ENCODE measurements at regions not wholly inside any gene's neighbourhood (a gene's known extent, or its start where the extent isn't known, plus 50 kb on each side); places are given as distances from the start of the nearest gene placed in this dataset.

DNA sequence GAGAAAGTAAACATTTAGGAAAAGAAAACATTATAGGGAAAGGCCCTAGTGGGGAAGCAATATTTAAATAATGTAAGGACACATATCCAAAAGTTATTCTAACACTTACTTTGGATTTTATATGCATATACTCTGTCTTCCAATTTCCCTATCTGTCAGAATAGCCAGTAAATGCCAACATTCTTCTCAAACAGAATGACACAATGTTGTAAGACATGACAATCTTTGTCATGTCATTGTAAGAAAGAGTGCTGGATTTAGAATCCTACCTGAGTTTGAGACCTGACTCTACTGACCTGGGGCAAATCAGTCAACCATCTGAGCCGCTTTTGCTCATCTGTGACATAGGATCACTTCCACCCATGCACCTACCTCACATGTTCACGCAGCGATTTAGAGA lies 198.3 kb downstream of the PHLDA1 start:
- no peak for DNase-seq

DNA sequence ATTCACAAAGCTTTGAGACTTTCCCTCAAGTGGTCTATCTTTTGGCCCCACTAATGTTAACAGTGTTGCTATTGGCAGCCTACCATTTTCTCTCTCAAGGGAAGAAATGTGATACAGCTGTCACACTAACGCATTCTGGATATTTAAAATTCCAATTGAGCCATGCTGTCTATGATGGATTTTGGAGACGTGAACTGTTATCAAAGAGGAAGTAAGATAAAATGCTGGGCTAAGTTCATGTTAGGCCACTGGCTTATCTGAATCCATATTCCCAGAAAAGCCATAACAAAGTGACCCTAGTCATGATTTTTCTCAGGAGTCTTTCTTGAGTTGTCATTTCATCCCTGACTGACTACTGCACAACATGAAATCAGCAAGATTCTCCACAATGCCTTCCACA lies 200.2 kb downstream of the PHLDA1 start:
- peak; percentile 86 for DNase-seq

DNA sequence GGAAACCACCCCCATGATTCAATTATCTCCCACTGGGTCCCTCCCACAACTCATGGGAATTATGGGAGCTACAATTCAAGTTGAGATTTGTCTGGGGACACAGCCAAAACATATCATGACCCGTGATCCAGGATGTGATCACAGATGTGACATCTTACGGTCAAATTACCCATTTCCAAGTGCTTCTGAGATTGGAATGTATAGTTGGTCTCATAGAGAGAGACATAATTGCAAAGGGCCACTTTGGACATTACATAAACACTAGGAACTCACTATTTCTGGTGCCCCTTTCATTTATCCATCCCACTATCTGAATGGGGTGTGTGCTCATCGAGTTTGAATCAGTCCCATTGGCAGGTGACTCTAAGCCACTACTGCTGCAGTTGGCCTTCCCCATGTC lies 204.5 kb downstream of the PHLDA1 start:
- DNase-seq, result no peak

DNA sequence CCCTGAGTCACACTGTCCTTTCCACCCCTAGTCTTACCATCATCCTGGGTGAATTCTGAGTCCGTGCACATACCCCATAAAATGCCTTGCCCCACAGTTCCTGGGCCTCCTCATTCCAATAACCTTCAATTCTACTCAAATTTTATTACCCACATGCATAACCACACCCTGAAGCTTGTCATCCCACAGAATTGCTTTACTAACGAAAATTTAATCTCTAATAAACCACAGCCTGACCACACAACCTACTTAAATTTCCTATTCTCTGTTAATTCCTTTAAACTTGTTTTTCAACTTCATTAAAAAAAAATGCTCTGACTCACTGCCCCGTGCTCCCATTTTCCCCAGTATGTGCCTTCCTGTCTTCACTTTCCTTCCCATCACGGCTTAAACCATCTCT lies 205.9 kb downstream of the PHLDA1 start:
- peak; percentile 74 for DNase-seq

DNA sequence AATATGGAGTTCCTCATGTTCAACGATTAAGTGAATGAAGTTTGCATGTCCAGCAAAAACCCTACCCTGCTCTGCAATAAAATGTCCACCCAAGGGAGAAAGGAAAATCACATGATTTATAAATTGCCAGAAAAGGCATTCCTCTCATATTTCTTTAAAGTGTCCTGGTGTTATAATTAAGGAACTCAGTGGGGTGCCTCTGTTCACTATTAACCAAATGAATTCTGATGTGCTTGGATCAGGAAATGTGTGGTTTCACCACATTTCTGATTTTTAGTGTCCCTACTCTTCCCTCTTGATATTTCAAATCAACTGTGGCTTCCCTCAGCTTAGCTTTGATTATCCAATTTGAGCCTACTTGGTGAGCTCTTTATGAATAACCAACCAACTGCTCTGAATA lies 208.1 kb downstream of the PHLDA1 start:
- DNase-seq, result no peak

DNA sequence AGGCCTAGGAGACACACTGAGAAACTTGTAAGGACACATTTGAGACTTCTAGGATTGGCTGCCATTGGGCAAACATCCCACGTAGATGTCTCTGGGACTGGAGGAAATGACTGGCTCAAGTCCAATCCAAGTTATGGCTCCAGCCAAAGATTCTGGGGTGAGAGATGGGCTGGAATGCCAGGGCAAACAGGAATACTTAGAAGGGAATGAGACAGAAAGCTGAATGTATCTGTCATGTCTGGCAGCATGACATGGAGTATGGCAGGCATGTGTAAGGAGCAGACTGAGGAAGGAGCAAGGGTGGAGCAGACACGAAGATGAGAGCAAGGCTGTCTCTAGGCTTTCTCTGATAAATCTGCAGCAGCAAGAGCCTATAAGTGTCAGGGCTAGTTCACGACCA lies 209.2 kb downstream of the PHLDA1 start:
- DNase-seq, result no peak

DNA sequence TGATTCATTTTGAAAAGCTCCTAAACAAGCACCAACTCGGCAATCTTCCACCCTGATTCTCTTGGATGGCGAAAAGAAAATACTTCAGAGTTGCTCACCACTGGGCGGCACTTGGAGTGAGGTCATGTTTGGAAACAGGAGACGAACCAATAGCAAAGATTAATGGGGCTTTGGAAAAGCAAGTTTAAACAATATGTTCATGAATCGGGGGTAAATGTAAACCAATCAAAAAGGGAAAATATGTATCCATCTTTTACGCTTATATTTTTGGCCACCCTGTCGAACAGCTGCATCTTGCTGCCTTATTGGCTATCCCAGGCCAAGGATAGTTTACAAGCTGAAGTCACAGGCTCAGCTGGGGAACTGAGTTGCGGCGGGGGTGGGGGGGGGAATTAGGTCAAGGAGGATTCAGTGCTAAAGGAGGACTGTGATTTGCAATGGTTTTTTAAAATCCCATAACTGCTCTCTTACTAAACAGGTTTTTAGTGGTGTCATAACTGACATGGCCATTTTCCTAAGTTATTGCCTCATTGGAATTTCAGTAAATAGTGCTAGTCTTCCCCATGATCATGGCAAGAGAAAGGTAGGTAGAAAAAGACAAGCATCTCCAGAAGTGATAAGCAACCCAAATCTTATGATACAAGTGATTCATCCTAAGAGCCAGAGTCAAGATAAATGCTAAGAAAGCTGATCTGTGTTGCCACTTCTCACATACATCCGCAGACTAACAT lies 210.6 kb downstream of the PHLDA1 start:
- no peak for DNase-seq

DNA sequence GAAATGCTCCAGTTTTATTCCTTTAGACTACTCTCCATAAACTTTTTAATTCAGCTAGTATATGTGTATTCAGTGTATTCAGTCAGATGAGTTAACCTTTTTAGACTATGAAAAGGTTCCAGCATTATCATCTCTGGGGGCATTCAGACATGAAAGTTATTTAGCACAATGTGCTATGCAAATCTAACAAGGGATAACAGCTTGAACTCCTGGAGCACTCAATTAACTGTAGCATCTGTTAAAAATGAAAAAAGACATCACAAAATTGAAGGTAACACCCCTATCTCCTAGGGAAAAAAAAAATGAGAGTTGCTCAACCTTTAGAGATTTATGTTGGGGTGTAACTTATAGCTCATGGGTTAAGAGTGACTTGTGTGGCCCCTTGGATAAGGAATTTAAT lies 211.5 kb downstream of the PHLDA1 start:
- no peak for DNase-seq

DNA sequence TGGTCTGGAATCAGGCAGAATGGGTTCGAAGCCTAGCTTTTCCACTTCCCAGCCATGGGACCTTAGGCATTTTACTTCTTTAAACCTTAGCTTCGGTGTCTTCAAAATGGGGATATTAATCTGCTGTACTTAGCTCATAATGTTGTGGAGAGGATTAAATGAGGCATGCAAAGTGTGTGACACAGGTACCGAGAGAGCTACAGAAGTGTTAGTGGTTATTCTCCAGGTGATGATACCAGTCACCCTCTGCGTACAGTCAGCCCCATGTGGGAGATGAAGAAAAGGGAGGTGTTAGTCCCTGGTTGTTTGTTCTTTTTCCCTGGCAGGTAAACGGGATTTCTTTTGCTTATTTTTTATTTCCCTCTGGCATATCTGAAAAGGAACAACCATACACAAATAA lies 212.1 kb downstream of the PHLDA1 start:
- DNase-seq, result no peak

DNA sequence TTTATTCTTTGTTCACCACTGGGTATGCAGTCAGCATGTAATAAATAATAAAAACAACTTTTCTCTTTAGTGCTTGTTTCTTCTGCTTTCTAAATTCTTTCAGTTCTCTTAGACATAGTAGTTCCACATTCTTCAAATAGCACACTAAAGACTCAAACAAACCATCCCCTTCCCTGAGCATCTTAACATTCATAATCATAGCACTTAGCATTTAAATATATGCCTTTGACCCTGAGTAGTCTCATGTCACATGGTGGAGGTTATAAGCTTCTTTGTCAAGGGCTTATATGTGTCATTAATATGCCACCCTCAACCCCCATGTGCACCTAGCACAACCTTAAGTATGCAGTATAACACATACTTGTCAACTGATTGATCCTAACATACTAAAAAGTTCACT lies 212.7 kb downstream of the PHLDA1 start:
- DNase-seq, result no peak

DNA sequence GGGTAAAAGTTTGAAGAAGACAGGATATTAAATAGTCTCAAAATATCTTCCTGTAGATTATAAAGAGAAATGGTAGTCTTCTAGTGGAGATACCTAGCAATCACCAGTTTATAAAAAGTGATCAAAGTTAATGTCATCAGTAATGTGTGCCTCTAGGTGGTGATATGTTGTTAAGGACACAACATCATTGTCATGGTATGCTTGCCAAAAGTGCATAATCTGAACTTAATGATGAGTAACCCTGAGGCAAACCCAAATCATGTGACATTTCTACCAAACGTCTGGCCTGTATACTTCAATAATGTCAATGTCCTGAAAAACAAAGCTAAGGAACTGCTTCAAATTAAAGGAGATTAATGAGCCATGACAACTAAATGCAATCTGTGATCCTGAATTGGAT lies 214.7 kb downstream of the PHLDA1 start:
- peak; percentile 20 for DNase-seq

DNA sequence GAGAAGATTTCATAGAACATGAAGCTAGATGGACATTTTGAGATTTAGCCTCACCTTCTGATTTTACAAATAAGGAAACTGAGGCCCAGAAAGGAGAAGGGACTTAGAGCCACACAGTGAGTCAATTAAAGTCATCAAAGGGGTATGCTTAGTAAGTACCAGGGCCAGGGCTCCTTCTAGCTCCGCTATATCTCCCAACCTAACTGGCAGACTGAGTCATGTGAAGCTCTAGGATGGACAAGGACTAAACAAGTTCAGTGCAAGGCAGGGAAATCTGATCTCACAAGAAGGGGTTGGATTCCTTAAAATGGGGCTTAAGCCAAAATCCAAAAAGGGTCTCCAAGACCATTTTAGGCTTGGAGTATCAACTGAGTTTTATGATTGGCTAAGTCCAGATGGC lies 215.8 kb downstream of the PHLDA1 start:
- no peak for DNase-seq

DNA sequence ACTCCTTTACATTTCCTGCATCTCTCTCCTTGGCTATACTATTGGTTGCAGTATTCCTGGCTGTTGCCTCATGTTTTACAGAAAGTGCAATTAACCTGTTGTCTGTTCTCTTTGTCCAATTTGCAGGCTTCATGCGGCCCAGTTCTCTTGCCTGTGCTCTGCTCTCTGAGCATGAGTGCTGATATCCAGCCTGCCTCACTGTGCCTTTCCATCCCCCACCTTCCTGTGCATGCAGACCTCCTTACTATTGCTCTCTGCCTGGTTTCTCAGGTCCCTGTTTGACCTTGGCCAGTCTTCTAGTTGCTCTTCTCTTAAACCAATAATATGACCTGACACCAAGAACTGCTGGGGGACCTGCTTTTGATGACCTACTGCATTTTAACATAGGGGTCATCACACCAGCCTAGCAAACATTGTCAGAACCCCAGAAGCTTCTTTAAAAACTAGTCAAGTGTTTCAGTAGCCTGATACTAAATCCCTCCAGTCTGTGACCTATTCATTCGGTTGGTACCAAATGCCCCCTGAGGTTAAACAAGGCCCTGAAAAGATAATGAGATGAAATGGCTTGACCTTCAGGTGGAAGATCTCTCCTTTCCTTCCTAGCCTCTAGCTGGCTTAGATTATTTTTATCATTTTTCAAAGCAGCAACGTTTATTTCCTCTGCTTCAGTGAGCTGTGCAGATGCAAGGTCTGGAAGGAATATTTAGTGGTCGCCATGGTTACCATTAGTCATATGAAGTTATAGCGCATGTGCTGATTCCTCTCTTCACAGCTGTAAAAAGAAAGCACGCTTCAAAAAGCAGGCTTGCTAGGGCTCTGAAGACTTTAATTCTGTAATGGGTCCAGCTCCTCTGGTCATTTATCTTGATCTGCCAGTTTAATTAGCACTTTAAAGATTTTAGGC lies 216.5 kb downstream of the PHLDA1 start:
- DNase-seq, result peak; percentile 83

DNA sequence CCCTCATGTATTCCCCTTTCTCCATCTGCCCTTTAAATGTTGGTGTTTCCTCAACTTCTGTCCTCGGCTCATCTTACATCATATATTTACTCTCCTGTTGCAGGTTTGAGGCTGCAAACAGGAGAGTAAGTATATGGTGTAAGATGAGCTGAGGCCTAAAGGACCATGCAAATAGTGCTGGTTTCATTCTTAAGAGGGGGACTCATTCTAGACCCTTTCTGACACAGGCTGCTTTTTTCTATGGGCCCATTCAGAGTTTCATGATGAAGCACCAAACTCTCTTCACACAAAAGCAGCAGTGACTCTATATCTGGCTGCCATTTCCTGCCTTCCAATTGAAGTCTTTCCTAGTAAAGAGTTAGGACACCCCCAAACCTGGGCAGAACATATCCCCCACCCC lies 218.5 kb downstream of the PHLDA1 start:
- no peak for DNase-seq

DNA sequence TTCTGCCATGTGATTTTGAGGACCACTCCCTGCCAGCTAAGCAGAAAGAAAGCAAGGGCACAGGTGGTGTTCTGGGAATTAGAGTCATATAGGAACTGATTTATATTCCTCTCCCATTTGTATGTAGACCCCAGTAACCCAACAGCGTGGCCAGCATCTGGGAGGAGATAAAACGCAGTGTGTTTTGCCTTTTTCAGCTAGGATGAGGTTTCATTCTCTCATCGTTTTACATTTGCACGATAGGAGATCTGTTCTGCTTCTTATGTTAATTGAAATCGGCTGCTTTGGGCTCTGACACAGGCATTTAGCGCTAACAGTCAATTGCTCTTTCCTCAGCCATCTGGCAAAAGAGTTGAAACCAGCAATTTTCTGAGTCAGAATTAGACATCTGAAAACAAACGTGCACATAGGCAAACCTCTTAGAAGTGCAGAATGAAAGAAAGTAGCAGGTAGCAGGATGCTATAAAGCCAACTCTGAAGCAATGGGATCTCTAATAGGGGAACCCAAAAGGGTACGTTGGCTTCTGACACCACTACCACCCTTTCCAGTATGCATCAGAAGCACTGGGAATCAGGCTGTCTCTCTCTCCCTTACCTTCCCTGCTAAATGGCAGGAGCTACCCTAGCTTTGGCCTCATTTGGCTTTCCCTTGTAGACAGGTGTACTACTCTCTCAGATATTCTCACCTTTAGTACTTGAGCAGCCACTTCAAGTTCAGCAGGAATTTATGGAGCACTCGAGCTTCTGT lies 219.1 kb downstream of the PHLDA1 start:
- DNase-seq, result no peak

DNA sequence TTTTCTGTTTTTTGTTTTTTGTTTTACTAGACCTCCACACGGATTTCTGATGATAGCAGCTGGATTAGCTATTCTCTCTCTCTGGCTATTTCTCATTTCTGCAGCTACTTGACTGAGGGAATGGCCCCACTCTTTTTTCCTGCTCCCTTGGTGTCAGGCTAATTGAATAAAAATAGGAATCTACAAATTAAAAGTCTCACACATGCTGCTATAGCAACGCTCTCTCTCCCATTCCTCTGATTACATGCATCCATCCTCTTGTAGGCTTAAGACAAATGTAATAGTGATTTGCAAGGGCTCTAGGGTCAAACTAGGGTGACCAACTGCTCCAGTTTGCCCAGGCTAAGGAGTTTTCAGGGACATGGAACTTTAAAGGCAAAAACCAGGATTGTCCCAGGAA lies 221.8 kb downstream of the PHLDA1 start:
- no peak for DNase-seq

DNA sequence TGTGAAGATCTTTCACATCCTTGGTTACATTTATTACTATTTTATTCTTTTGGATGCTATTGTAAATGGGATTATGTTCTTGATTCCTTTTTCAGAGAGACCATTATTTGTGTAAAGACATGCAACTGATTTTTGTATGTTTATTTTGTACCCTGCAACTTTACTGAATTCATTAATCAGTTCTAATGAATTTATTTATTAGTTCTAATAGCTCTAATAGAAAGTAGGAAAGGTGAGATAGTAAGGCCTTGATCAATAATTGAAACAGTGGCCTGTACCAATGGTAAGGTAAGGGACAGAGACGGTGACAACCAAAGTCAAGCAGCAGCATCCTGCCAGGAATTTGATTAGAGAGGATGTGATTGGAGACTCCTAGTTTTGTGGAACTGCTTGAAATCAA lies 224.1 kb downstream of the PHLDA1 start:
- DNase-seq, result no peak

DNA sequence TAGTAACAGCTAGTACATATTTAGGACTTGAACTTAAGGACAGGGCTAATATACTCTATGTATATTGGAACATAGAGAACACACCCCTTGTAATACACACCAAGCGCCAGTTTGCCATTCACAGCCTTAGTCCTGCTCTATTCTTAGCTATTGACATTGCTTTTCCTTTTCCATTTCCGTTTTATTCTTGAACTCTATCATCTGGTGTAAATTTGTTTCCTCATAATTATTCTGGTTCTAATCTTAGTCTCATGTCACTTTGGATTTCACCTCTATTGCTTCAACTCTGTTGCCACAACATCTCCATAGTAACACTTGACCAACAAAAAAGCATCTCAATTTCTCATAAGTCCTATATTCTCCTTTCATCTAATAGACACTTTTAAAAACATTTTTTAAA lies 225.7 kb downstream of the PHLDA1 start:
- DNase-seq, result no peak

DNA sequence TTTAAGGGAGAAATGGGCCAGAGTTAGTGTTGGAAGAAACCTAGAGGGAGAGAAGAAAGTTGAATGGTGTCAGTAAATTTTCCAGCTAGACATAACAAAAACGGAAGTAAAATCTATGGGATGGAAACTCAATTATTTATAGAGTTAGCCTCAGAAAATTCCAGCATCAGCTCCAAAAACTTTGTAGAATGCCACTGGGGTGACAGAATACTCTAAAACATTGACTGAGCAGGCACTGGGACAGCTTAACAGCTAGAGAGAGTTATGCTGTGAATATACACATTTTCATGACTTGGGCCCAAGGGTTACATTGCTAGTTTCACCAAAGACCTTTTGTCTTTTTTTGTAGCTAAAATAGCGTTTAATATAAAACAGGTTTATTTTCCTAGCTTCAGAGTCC lies 226.3 kb downstream of the PHLDA1 start:
- no peak for DNase-seq

DNA sequence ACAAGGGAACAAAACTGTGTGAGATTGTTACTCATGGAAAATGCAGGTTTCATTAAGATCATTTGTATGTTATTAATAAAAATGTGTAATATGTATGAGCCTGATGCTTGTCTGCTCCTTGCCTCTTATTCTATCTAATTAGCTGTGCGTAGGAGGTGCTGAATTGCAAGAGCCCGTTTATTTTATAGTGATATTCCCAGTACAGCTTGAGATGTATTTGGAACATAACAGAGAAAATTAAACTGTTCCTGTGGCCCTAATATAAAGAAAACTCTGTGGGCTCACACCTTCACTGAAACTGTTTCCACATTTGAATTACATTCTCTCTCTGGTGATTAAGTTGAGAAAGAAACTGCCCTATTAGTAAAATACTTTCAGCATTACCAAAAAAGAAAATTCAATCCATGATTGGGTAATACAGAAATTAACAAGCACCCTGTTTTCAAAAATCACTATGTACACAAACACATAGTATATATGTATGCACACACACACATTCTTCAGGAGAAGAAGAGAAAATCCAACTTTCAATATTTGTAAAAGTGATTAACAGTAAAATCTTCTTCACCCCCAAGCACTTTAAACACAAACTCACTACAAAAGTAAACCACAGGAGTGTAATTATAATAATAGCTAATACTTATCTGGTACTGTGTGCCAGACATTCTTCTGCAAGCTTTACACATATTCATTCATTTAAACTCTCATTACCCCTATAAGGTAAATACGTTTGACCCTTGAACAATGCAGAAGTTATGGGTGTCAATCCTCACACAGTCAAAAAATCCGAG lies 233.2 kb downstream of the PHLDA1 start:
- no peak for DNase-seq

DNA sequence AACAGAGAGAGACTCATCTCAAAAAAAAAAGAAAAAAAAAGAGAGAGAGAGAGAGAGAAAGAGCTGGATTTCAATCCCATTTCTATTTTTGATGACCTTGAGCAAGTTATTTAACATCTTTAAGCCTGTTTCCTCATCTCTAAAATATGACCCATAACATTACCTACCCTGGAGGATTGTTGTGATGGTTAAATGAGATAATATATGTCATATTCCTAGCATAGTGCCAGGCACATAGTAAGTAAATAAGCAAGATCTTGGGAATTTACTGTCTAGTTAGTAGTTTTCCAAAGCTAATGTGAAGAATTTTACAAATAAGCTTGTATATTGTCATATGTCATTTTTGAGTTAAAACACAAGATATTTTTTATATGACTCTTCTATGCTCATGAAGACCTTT lies 236.5 kb downstream of the PHLDA1 start:
- no peak for DNase-seq

DNA sequence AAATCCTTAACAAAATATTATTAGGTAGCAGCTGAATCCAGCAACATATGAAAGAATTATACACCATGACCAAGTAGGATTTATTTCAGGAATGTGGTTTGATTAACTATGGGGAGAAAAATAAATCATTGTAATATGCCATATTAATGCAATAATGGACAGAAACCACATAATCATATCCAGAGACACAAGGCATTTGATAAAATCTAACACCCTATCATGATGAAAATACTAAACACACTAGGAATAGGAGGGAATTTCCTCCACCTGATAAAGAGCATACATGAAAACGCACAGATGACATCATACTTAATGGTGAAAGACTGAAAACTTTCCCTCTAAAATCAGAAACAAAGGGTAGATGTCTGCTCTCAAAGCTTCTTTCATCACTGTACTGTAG lies 238.9 kb downstream of the PHLDA1 start:
- DNase-seq, result peak; percentile 34

DNA sequence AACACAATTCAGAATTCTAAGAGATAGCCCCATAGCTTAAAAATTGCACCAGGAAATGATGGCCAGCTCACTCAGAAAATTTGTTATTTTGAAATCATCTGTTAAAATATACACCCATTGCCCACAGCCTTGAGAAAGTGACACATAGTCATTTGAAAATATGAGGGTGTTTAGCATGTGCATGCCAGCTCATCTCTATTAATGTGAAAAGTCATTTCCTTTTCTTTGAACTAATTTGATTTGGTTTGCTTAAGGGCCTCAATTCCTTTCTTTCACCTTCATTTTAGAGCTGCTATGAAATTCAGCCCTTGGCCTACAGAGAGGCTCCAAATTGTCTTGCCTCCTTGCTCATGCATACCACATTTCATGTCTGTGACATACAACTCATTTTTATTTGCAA lies 241.4 kb downstream of the PHLDA1 start:
- DNase-seq, result peak; percentile 36
